Fibroblast of upper back skin (primary cell): ENCODE measurements at regions not wholly inside any gene's neighbourhood (a gene's known extent, or its start where the extent isn't known, plus 50 kb on each side); places are given as distances from the start of the nearest gene placed in this dataset.
A peak's percentile ranks its signal among the peaks of the same experiment; 100 is the strongest.
"Not testable (repeated sequence)": the region's sequence is repeated elsewhere in the genome, so short reads cannot be mapped to it uniquely, and the experiment has no call there.

Experiments
- DNase-seq: peaks from one replicate; pipeline ENCODE4 v3.0.0-alpha.2; 2013

- no peak for DNase-seq
Observed at GRCh38 chr18:54433368-54433767, 75.7 kb downstream of the C18orf54 start.

GRCh38 chr18:54433857-54434256 lies 76.2 kb downstream of the C18orf54 start:
- DNase-seq: no peak

- no peak for DNase-seq
Observed at GRCh38 chr18:54434453-54434852, 76.7 kb downstream of the C18orf54 start.

GRCh38 chr18:54436501-54436900 lies 78.8 kb downstream of the C18orf54 start:
- no peak for DNase-seq

GRCh38 chr18:54440292-54440691 lies 82.6 kb downstream of the C18orf54 start:
- no peak for DNase-seq

- DNase-seq: peak; percentile 56
Observed at GRCh38 chr18:54444319-54444914, 86.7 kb downstream of the C18orf54 start.

GRCh38 chr18:54453996-54454395 lies 96.3 kb downstream of the C18orf54 start:
- DNase-seq: no peak

GRCh38 chr18:54465502-54465901 lies 107.8 kb downstream of the C18orf54 start:
- DNase-seq: no peak

GRCh38 chr18:54466248-54467005 lies 108.7 kb downstream of the C18orf54 start:
- no peak for DNase-seq

GRCh38 chr18:54479365-54479764 lies 111.7 kb upstream of the DYNAP start:
- no peak for DNase-seq

GRCh38 chr18:54480616-54481015 lies 110.4 kb upstream of the DYNAP start:
- DNase-seq: no peak

GRCh38 chr18:54502451-54502850 lies 88.6 kb upstream of the DYNAP start:
- DNase-seq: not testable (repeated sequence)

- DNase-seq: no peak
Observed at GRCh38 chr18:54503131-54503894, 87.7 kb upstream of the DYNAP start.

GRCh38 chr18:54506516-54507261 lies 84.4 kb upstream of the DYNAP start:
- DNase-seq: no peak

GRCh38 chr18:54509793-54510192 lies 81.3 kb upstream of the DYNAP start:
- DNase-seq: no peak

- DNase-seq: no peak
Observed at GRCh38 chr18:54515149-54515548, 75.9 kb upstream of the DYNAP start.

GRCh38 chr18:54517521-54517920 lies 73.5 kb upstream of the DYNAP start:
- DNase-seq: no peak

GRCh38 chr18:54521846-54522245 lies 69.2 kb upstream of the DYNAP start:
- no peak for DNase-seq

GRCh38 chr18:54528942-54529376 lies 62.1 kb upstream of the DYNAP start:
- DNase-seq: no peak

- DNase-seq: no peak
Observed at GRCh38 chr18:54529444-54529843, 61.6 kb upstream of the DYNAP start.

GRCh38 chr18:54530285-54530684 lies 60.8 kb upstream of the DYNAP start:
- DNase-seq: no peak

GRCh38 chr18:54531402-54532065 lies 59.5 kb upstream of the DYNAP start:
- no peak for DNase-seq

GRCh38 chr18:54532222-54532621 lies 58.8 kb upstream of the DYNAP start:
- no peak for DNase-seq
